NCI-H2171 treated with DMSO at 0.1 percent for 48 hours (cell line): ENCODE measurements at regions not wholly inside any gene's neighbourhood (a gene's known extent, or its start where the extent isn't known, plus 50 kb on each side); places are given as distances from the start of the nearest gene placed in this dataset.

ENCODE experiments used
- DNase-seq: peaks from one replicate; lab custom pipeline; 2025; lab: John Stamatoyannopoulos, UW

DNA sequence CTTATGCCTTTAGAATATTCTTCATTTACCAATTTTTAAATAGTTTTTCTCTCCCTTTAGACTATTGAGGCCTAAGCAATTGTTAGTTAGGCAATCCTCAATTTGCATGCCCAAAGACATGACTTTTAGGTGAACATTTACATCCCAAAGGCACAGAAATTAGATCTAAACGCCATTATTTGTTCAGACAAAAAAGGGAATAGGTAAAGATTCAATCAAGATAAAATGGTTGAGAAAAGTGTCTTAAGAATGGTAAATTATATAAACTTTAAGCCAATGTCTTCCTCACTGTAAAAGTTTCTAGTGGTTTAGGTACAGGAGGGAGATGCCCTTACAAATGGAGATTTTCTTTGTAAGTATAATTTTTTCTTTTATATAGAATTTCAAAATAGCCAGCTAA lies 50.2 kb upstream of the MME start:
- DNase-seq = no peak

- no peak for DNase-seq
Measured at GRCh38 chr3:155026999-155027591, 53.0 kb upstream of the MME start.

- no peak for DNase-seq
Measured at GRCh38 chr3:155024006-155024638, 56.0 kb upstream of the MME start.

DNA sequence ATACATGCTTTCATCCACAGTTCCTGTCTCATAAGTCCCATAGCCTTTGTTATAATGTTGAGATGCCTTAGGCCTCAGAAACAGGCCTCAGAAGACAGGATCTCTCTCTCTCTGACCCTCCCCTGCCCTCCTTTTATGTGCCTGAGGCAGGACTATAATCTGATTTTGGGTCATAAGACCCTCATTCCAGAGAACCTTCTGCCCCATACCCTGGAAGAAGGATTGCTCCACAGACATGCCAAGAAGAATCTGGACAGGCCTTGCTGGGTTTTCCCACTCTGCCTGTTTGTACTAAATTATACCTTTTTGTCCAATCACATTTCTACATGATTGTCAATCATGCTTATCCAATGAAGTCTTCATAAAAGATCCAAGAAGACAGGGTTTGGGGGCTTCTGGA lies 57.2 kb upstream of the MME start:
- no peak for DNase-seq

DNA sequence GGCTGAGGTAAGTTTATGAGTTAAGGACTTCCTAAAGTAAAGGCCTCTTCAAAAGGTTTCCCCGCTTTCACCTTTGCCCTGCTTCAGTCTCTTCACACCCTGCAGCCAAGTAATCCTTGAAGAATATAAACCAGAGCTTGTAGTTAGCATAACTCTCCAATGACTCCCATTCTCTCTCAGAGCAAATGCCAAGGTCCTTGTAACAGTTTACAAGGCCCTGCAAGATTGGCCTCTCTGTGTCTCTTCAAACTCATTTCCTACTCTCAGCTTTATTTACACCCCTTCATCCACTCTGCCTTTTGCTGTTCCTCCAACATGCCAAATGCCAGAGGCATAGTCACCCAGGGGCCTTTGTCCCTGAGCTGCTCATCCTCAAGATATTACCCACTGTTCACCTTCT lies 60.5 kb upstream of the MME start:
- no peak for DNase-seq

DNA sequence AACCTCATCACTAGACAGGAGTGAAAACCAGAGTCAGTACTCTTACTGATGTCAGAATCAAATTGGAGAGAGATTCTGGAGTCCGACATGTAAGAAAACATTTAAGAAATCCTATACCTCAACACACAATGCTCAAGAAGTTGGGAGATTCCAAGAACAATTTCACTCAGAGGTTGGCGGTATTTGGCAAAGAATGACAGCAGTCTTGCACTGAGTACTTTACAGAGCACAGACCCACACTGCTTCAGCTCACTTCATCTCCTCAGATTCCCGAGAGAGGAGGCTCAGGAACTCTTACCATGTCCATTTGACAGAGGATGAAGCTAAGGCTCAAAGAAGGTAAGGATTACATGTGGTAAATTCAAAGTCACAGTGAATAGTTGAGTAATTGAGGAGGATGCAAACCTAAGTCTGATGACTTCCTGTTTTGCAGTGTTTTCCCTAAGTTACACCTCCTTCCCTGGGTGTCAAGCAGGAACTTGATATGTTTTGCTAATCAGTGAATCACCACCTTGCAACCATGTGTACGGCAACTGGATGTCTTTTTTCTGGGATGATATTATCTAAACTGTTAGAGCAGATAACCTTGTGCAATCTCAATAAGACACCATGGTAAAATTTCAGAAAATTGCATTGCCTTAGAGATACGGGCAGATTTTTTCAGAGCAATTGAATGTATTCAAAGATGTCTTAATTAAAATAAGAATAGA lies 61.3 kb upstream of the MME start:
- no peak for DNase-seq

DNA sequence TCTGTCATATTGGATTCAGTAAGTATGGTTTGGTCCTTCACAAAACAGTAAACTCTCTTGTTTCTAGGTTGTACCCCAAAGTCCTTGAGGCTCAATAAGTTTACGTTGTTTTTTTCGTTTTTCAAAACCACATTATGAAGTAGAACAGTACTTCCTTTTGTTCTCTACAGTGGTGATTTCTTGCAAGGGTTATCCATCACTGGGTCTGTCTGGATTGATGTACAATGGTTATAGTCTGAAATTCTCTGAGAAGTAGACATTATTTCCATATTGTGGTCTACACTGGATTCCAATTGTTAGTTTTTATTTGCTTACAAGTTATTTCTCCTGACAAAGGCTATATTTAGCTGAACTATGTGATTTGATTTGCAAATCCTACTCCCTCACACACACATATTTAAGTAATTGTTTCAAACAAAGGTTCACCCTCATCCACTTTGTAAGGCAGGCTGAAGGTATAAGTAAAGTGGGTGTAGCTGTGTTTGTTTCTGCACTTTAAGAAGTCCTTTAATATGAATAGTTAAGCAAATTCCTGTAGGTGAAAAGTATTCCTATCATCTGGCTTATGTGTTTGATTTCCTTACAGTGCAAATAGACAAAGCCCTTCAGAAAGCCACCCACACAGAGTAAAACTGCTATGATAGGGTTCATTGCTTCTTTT lies 64.2 kb upstream of the MME start:
- no peak for DNase-seq

DNA sequence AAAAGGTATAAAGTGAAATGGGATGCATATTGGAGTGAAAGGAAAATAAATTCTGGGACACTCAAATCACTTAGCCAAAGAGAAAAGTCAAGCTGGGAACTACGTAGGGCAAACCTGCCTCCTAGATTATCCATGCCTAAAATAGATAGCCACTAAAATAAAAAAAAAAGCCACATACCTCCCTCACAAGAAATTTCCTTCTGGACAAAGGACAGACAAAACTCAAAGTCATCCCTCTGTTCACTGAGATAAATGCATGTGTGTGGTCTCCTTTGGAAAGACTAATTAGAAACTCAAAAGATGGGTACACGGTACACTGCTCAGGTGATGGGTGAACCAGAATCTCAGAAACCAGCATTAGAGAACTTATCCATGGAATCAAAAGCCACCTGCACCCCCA lies 65.2 kb upstream of the MME start:
- no peak for DNase-seq

GRCh38 chr3:155013427-155013826 lies 66.7 kb upstream of the MME start:
- DNase-seq = no peak

DNA sequence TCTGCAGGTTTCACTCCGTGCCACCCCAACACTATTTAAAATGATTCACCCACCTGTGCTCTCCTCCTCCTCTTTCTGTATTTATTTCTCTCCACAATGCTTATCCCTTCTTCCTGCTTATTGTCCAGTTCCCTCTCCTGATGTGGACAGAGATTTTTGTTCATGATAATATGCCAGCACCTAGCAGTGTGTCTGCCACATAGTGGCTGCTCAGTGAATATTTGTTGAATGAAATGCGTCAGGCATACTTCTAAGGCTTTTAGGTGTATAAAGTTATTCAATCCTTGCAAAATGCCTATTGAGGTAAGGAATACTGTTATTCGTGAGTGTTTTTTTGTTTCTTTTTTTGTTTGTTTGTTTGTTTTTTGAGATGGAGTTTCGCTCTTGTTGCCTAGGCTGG lies 67.5 kb upstream of the MME start:
- DNase-seq = no peak

DNA sequence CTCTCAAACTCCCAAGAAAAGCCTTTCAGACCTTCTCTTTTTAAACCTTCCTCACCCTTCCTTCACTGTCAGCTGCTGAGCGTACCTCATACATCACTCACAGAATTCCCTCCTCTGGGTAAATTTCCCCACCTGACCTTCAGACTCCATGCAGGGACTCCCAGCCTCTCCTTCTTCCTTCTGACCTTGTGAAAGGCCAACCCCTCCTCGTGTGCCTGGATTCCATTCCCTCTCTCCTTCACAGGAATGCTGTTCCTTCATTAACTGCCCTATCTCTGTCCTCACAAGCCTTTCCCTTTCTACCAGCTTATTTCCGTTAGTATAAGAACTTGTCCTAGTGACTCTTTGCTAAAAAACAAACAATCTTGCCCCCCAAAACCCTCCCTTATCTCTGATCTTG lies 69.7 kb upstream of the MME start:
- DNase-seq = no peak

GRCh38 chr3:155009217-155009616 lies 70.9 kb upstream of the MME start:
- DNase-seq = no peak

DNA sequence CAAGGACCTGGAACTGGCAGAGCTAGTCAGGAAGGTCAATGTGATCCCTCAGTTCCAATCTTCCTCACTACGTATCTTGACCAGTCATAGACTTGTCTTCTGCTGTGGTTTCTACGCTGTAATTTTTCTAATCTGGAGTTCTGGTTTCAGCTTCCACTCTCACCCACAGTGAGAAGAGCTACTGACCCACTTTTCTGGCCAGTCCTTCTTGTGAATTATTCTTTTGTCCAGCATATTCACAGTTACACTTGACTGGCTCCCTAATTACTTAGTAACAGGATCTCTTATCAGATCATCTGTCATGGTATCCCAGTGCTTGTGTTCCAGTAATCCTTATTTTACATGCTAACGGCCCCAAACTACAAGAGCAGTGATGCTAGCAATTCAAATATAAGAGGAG lies 72.4 kb upstream of the MME start:
- no peak for DNase-seq

GRCh38 chr3:155001289-155002010 lies 78.7 kb upstream of the MME start:
- DNase-seq = no peak

DNA sequence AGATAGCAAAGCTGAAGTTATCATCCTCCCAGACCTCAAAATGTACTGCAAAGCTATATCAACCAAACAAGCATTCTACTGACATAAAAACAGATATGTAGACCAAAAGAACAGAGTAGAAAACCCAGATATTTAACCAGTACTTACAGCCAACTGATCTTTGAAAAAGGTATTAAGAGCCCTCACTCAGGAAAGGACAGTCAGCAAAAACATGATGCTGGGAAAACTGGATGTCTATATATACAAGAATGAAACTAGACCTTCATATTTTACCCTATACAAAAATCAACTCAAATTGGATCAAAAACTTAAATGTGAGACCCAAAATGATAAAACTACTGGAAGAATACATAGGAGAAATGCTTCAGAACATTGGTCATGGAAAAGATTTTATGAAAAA lies 87.5 kb upstream of the MME start:
- no peak for DNase-seq

DNA sequence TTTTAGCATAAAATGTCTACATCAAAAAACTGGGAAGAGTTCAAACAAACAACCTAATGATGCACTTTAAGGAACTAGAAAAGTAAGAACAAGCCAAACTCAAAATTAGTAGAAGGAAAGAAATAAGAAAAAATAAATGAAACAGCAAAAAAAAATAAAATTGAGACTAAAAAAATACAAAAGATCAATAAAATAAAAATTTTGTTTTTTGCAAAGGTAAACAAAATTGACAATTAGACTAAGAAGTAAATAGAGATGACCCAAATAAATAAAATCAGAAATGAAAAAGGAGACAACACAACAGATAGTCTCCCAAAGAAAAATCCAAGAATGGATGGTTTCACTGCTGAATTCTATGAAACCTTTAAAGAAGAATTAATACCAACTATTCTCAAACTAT lies 89.6 kb upstream of the MME start:
- no peak for DNase-seq

DNA sequence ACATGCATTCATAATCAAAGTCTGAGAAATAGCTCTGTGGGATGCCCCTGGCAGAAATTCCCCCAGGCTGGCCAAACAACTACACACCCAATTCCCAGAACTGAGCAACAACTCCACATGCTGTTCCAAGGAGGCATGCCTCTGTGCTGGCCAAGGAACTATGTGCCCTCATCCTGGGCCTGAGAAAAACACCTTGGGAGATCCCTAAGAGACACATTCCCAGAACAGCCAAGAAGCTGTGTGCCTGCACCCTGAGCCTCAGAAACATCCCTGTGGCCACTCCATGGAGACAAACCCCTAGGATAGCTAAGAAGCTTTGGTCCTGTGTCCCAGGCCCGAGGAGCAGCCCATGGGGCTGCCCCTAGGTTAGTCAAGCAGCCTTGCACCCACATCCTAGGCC lies 92.3 kb upstream of the MME start:
- no peak for DNase-seq

DNA sequence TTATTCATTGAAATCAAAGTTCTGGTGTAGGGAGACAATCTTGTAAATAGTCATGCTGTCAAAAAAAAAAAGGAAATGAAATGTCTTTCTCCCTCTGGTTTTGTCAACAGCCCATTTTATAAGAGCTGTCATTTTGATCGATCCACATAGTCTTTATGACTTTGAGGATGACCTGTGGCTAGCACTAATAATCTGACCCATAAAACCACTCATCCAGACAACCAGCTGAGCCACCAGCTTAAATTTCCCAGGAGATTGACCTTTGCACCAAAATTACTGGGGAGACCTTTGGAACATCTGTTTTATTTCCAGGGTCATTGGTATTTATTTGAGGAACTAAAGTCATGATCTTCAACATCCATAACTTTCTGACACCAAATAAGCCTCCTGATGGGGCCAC lies 98.5 kb upstream of the MME start:
- no peak for DNase-seq

DNA sequence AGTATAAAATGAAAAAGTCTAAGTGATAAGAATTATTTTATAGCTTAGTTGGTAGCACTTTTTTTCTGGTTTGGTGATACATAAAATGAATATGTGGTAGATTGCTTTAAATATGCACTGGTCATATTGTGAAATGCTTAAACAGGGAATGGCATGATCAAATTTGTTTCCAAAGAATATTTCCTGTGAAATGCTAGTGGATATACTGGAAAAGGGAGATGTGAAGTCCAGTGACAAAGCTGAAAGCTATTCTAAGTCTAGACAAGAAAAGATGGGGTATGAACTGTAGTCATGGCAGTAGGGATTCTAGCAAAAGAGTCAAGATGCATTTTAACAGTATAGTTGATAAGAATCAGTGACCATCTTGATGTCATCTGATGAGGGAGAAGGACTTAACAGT lies 98.9 kb upstream of the MME start:
- no peak for DNase-seq

DNA sequence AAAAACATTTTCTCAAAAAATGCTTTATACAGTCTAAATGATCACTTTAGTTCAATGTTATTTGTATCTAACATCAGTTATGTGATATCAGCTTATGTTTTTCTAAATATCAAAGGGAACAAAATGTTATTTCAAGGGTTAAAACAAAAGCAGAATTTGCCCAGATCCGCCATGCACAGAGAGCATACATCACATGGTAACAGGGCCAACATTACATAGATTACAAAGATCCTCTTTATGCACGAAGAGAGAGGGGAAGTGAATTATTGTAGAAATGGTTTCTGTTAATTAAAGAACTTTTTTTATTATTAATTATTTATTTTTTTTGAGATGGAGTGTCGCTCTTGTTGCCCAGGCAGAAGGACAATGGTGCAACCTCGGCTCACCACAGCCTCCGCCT lies 100.8 kb upstream of the MME start:
- no peak for DNase-seq

- no peak for DNase-seq
Measured at GRCh38 chr3:154977666-154978065, 102.5 kb upstream of the MME start.
